Mesothelial cell of epicardium (in vitro differentiated cells): ENCODE measurements at regions not wholly inside any gene's neighbourhood (a gene's known extent, or its start where the extent isn't known, plus 50 kb on each side); places are given as distances from the start of the nearest gene placed in this dataset.

Experiments
- DNase-seq, 2 experiments: peaks; one replicate each; pipeline ENCODE4 v3.0.0; 2021; ENCODE audit warnings: low spot score in 2 of 2; ENCODE audit not compliant: unreplicated experiment in 2 of 2
- H3K27ac Mint-ChIP-seq: 2 replicates; pipeline ENCODE4 v1.8.0; 2021; ENCODE audit warnings: mixed read lengths
- H3K27me3 Mint-ChIP-seq: 2 replicates; pipeline ENCODE4 v1.8.0; 2021; ENCODE audit warnings: low read depth, mixed read lengths
- H3K36me3 Mint-ChIP-seq: 2 replicates; pipeline ENCODE4 v1.8.0; 2021; ENCODE audit warnings: mixed read lengths
- H3K4me1 Mint-ChIP-seq: 2 replicates; pipeline ENCODE4 v1.8.0; 2021; ENCODE audit warnings: mixed read lengths
- H3K4me3 Mint-ChIP-seq: 2 replicates; pipeline ENCODE4 v1.8.0; 2021; ENCODE audit warnings: mild to moderate bottlenecking, moderate library complexity, mixed read lengths
- H3K9me3 Mint-ChIP-seq: 2 replicates; pipeline ENCODE4 v1.8.0; 2021; ENCODE audit warnings: mixed read lengths
- CTCF ChIP-seq: fragments of 200-600 bp; sonication (generic); IDR thresholded peaks from one replicate; pipeline ENCODE4 v1.5.0; 2021; ENCODE audit warnings: antibody characterized with exemption; ENCODE audit not compliant: unreplicated experiment

- no peak for DNase-seq
- H3K9me3 Mint-ChIP-seq, result peaks cover 3% of the 10 kb centered on the region
- H3K27ac Mint-ChIP-seq, result no peak overlapping the region
- no peak overlapping the region for H3K4me3 Mint-ChIP-seq
- H3K27me3 Mint-ChIP-seq, result no peaks in the 10 kb centered on the region
- peaks cover 2% of the 10 kb centered on the region for H3K4me1 Mint-ChIP-seq
- TF ChIP-seq CTCF, result no peak
- no peaks in the 10 kb centered on the region for H3K36me3 Mint-ChIP-seq
Measured at GRCh38 chr6:2491137-2491536, 245.7 kb upstream of the GMDS start.

GRCh38 chr6:2488578-2488977 is 243.2 kb upstream of the GMDS start:
- Mint-ChIP-seq H3K9me3 (peaks cover 4% of the 10 kb centered on the region), H3K4me1 (peaks cover 2% of the 10 kb centered on the region), H3K27ac (no peak overlapping the region), H3K4me3 (no peak overlapping the region), H3K36me3 (no peaks in the 10 kb centered on the region), H3K27me3 (no peaks in the 10 kb centered on the region)
- no peak for DNase-seq
- no peak for TF ChIP-seq CTCF

GRCh38 chr6:2485116-2485515 is 239.7 kb upstream of the GMDS start:
- H3K4me3 Mint-ChIP-seq, result no peak overlapping the region
- peaks cover 2% of the 10 kb centered on the region for H3K27me3 Mint-ChIP-seq
- no peak for TF ChIP-seq CTCF
- no peak for DNase-seq
- peaks cover 18% of the 10 kb centered on the region for H3K9me3 Mint-ChIP-seq
- no peak overlapping the region for H3K27ac Mint-ChIP-seq
- peaks cover 5% of the 10 kb centered on the region for H3K4me1 Mint-ChIP-seq
- H3K36me3 Mint-ChIP-seq, result peaks cover 1% of the 10 kb centered on the region

GRCh38 chr6:2482773-2483172 is 237.4 kb upstream of the GMDS start:
- no peak overlapping the region for H3K27ac Mint-ChIP-seq
- H3K4me3 Mint-ChIP-seq, result no peak overlapping the region
- no peak for DNase-seq
- H3K36me3 Mint-ChIP-seq, result peaks cover 1% of the 10 kb centered on the region
- H3K4me1 Mint-ChIP-seq, result peaks cover 22% of the 10 kb centered on the region
- no peak for TF ChIP-seq CTCF
- peaks cover 15% of the 10 kb centered on the region for H3K9me3 Mint-ChIP-seq
- peaks cover 2% of the 10 kb centered on the region for H3K27me3 Mint-ChIP-seq

- H3K4me1 Mint-ChIP-seq, result peaks cover 36% of the 10 kb centered on the region
- peaks cover 2% of the 10 kb centered on the region for H3K27me3 Mint-ChIP-seq
- no peak for DNase-seq
- peaks cover 15% of the 10 kb centered on the region for H3K9me3 Mint-ChIP-seq
- H3K4me3 Mint-ChIP-seq, result no peak overlapping the region
- peaks cover 1% of the 10 kb centered on the region for H3K36me3 Mint-ChIP-seq
- no peak for TF ChIP-seq CTCF
- no peak overlapping the region for H3K27ac Mint-ChIP-seq
Measured at GRCh38 chr6:2481307-2481706, 235.9 kb upstream of the GMDS start.
